Stimulated activated CD8-positive, alpha-beta memory T cell treated with anti-CD3 and anti-CD28 coated beads, Interleukin-2, amount 100 ng/mL, for 1 hour (primary cell): ENCODE measurements at regions not wholly inside any gene's neighbourhood (a gene's known extent, or its start where the extent isn't known, plus 50 kb on each side); places are given as distances from the start of the nearest gene placed in this dataset.

Experiments used
- DNase-seq, 2 donors: peaks; one replicate each; pipeline ENCODE4 v3.0.0-alpha.2; 2020; ENCODE audit warnings: low read depth in 2 of 2

- DNase-seq = no peak
Measured at GRCh38 chr18:78831603-78832002, 148.0 kb upstream of the SALL3 start.

- no peak for DNase-seq
Measured at GRCh38 chr18:78833833-78834232, 145.8 kb upstream of the SALL3 start.

GRCh38 chr18:78836838-78837237 lies 142.8 kb upstream of the SALL3 start:
- DNase-seq = no peak

- DNase-seq = no peak
Measured at GRCh38 chr18:78837754-78838153, 141.9 kb upstream of the SALL3 start.

- no peak for DNase-seq
Measured at GRCh38 chr18:78838183-78838582, 141.4 kb upstream of the SALL3 start.

GRCh38 chr18:78849046-78849445 lies 130.6 kb upstream of the SALL3 start:
- DNase-seq = no peak

GRCh38 chr18:78849458-78849857 lies 130.2 kb upstream of the SALL3 start:
- no peak for DNase-seq

- no peak for DNase-seq
Measured at GRCh38 chr18:78853341-78853740, 126.3 kb upstream of the SALL3 start.

GRCh38 chr18:78855188-78855587 lies 124.4 kb upstream of the SALL3 start:
- DNase-seq = no peak

- no peak for DNase-seq
Measured at GRCh38 chr18:78856569-78857313, 122.9 kb upstream of the SALL3 start.

GRCh38 chr18:78857314-78858150 lies 122.1 kb upstream of the SALL3 start:
- no peak for DNase-seq

GRCh38 chr18:78859686-78860085 lies 119.9 kb upstream of the SALL3 start:
- no peak for DNase-seq

- DNase-seq = no peak
Measured at GRCh38 chr18:78860117-78860516, 119.5 kb upstream of the SALL3 start.

- DNase-seq = no peak
Measured at GRCh38 chr18:78861116-78861515, 118.5 kb upstream of the SALL3 start.

GRCh38 chr18:78861706-78862105 lies 117.9 kb upstream of the SALL3 start:
- DNase-seq = no peak

- DNase-seq = no peak
Measured at GRCh38 chr18:78862395-78862794, 117.2 kb upstream of the SALL3 start.

GRCh38 chr18:78865056-78865598 lies 114.5 kb upstream of the SALL3 start:
- no peak for DNase-seq

- no peak for DNase-seq
Measured at GRCh38 chr18:78865771-78866310, 113.8 kb upstream of the SALL3 start.

- DNase-seq = no peak
Measured at GRCh38 chr18:78867131-78867530, 112.5 kb upstream of the SALL3 start.

- DNase-seq = no peak
Measured at GRCh38 chr18:78868330-78869316, 111.0 kb upstream of the SALL3 start.

- DNase-seq = no peak
Measured at GRCh38 chr18:78871618-78872017, 108.0 kb upstream of the SALL3 start.
